ENCODE measurements at regions not wholly inside any gene's neighbourhood (a gene's known extent, or its start where the extent isn't known, plus 50 kb on each side); places are given as distances from the start of the nearest gene placed in this dataset.
"Not testable (repeated sequence)": the region's sequence is repeated elsewhere in the genome, so short reads cannot be mapped to it uniquely, and the experiment has no call there.

- CTCF ChIA-PET; H3K36me3 ChIP-seq (ENCODE audit: control insufficient read depth, insufficient read depth, low read length); H3K4me3 ChIP-seq (ENCODE audit: low read depth, low read length); POLR2A ChIA-PET; DNase-seq (ENCODE audit: low read depth); H3K27me3 ChIP-seq (ENCODE audit: control insufficient read depth, insufficient read depth, low read length): not testable (repeated sequence)
Measured at GRCh38 chr6:57708061-57708460, 390.6 kb downstream of the PRIM2 start.

- DNase-seq (ENCODE audit: low read depth); H3K36me3 ChIP-seq (ENCODE audit: control insufficient read depth, insufficient read depth, low read length); H3K4me3 ChIP-seq (ENCODE audit: low read depth, low read length); POLR2A ChIA-PET; CTCF ChIA-PET; H3K27me3 ChIP-seq (ENCODE audit: control insufficient read depth, insufficient read depth, low read length): not testable (repeated sequence)
Measured at GRCh38 chr6:57722546-57722945, 405.1 kb downstream of the PRIM2 start.

- H3K27me3 ChIP-seq (ENCODE audit: control insufficient read depth, insufficient read depth, low read length); POLR2A ChIA-PET; DNase-seq (ENCODE audit: low read depth); CTCF ChIA-PET; H3K36me3 ChIP-seq (ENCODE audit: control insufficient read depth, insufficient read depth, low read length); H3K4me3 ChIP-seq (ENCODE audit: low read depth, low read length): not testable (repeated sequence)
Measured at GRCh38 chr6:57723815-57724401, 406.5 kb downstream of the PRIM2 start.

- H3K4me3 ChIP-seq (ENCODE audit: low read depth, low read length); POLR2A ChIA-PET; DNase-seq (ENCODE audit: low read depth); H3K36me3 ChIP-seq (ENCODE audit: control insufficient read depth, insufficient read depth, low read length); H3K27me3 ChIP-seq (ENCODE audit: control insufficient read depth, insufficient read depth, low read length); CTCF ChIA-PET: not testable (repeated sequence)
Measured at GRCh38 chr6:57729407-57729806, 412.0 kb downstream of the PRIM2 start.

- DNase-seq (ENCODE audit: low read depth); H3K27me3 ChIP-seq (ENCODE audit: control insufficient read depth, insufficient read depth, low read length); H3K4me3 ChIP-seq (ENCODE audit: low read depth, low read length); H3K36me3 ChIP-seq (ENCODE audit: control insufficient read depth, insufficient read depth, low read length); CTCF ChIA-PET; POLR2A ChIA-PET: not testable (repeated sequence)
Measured at GRCh38 chr6:57730726-57731125, 413.3 kb downstream of the PRIM2 start.

- CTCF ChIA-PET = not testable (repeated sequence)
Measured at GRCh38 chr6:57747716-57748115, 430.3 kb downstream of the PRIM2 start.

GRCh38 chr6:57759850-57760249 is 442.4 kb downstream of the PRIM2 start:
- CTCF ChIA-PET; H3K36me3 ChIP-seq (ENCODE audit: control insufficient read depth, insufficient read depth, low read length); H3K4me3 ChIP-seq (ENCODE audit: low read depth, low read length); POLR2A ChIA-PET; DNase-seq (ENCODE audit: low read depth); H3K27me3 ChIP-seq (ENCODE audit: control insufficient read depth, insufficient read depth, low read length): not testable (repeated sequence)

More at GRCh38 chr6:57747716-57748115, 430.3 kb downstream of the PRIM2 start:
- H3K4me3 ChIP-seq (ENCODE audit: low read depth, low read length); DNase-seq (ENCODE audit: low read depth); H3K27me3 ChIP-seq (ENCODE audit: control insufficient read depth, insufficient read depth, low read length); H3K36me3 ChIP-seq (ENCODE audit: control insufficient read depth, insufficient read depth, low read length); POLR2A ChIA-PET: not testable (repeated sequence)

GRCh38 chr6:57792720-57793397 is 475.4 kb downstream of the PRIM2 start:
- H3K4me3 ChIP-seq (ENCODE audit: low read depth, low read length); CTCF ChIA-PET; POLR2A ChIA-PET; H3K36me3 ChIP-seq (ENCODE audit: control insufficient read depth, insufficient read depth, low read length); DNase-seq (ENCODE audit: low read depth); H3K27me3 ChIP-seq (ENCODE audit: control insufficient read depth, insufficient read depth, low read length): not testable (repeated sequence)

- H3K36me3 ChIP-seq (ENCODE audit: control insufficient read depth, insufficient read depth, low read length); H3K4me3 ChIP-seq (ENCODE audit: low read depth, low read length); CTCF ChIA-PET; POLR2A ChIA-PET; H3K27me3 ChIP-seq (ENCODE audit: control insufficient read depth, insufficient read depth, low read length); DNase-seq (ENCODE audit: low read depth): not testable (repeated sequence)
Measured at GRCh38 chr6:57793398-57793762, 475.9 kb downstream of the PRIM2 start.

- H3K36me3 ChIP-seq (ENCODE audit: control insufficient read depth, insufficient read depth, low read length); DNase-seq (ENCODE audit: low read depth); POLR2A ChIA-PET; H3K27me3 ChIP-seq (ENCODE audit: control insufficient read depth, insufficient read depth, low read length); CTCF ChIA-PET: not testable (repeated sequence)
- H3K4me3 ChIP-seq (ENCODE audit: low read depth, low read length) = 0 out of 2 replicates have a peak overlapping the region, but pooled peaks have one; percentile 16
Measured at GRCh38 chr6:57799703-57800479, 482.5 kb downstream of the PRIM2 start.

GRCh38 chr6:57808581-57808980 is 491.2 kb downstream of the PRIM2 start:
- CTCF ChIA-PET; H3K4me3 ChIP-seq (ENCODE audit: low read depth, low read length); H3K36me3 ChIP-seq (ENCODE audit: control insufficient read depth, insufficient read depth, low read length); H3K27me3 ChIP-seq (ENCODE audit: control insufficient read depth, insufficient read depth, low read length); DNase-seq (ENCODE audit: low read depth); POLR2A ChIA-PET: not testable (repeated sequence)

GRCh38 chr6:57809454-57809853 is 492.0 kb downstream of the PRIM2 start:
- POLR2A ChIA-PET; CTCF ChIA-PET; DNase-seq (ENCODE audit: low read depth); H3K4me3 ChIP-seq (ENCODE audit: low read depth, low read length); H3K36me3 ChIP-seq (ENCODE audit: control insufficient read depth, insufficient read depth, low read length): not testable (repeated sequence)
- peaks cover 10% of the 10 kb centered on the region for H3K27me3 ChIP-seq (ENCODE audit: control insufficient read depth, insufficient read depth, low read length)
